BE2C (cell line): ENCODE measurements at regions not wholly inside any gene's neighbourhood (a gene's known extent, or its start where the extent isn't known, plus 50 kb on each side); places are given as distances from the start of the nearest gene placed in this dataset.
"Not testable (repeated sequence)": the region's sequence is repeated elsewhere in the genome, so short reads cannot be mapped to it uniquely, and the experiment has no call there.

Source experiments
- DNase-seq: peaks from one replicate; pipeline ENCODE4 v3.0.0-alpha.2; 2020
- H3K27me3 ChIP-seq: fragments of 250-450 bp; sonication (Bioruptor Pico); 2 replicates; pipeline ENCODE4 v1.5.1; 2020; ENCODE audit warnings: mild to moderate bottlenecking
- H3K36me3 ChIP-seq: fragments of 250-450 bp; sonication (Bioruptor Pico); 2 replicates; pipeline ENCODE4 v1.5.1; 2020; ENCODE audit warnings: mild to moderate bottlenecking
- H3K4me1 ChIP-seq: fragments of 250-450 bp; sonication (Bioruptor Pico); 2 replicates; pipeline ENCODE4 v1.5.1; 2020
- H3K4me3 ChIP-seq: 2 replicates; pipeline ENCODE4 v1.5.1; 2011; ENCODE audit warnings: low read depth, low read length
- H3K9me3 ChIP-seq: fragments of 250-450 bp; sonication (Bioruptor Pico); 2 replicates; pipeline ENCODE4 v1.5.1; 2020
- TF ChIP-seq, protein P1 (sequence below): IDR thresholded peaks from 2 replicates; pipeline ENCODE4 v1.5.1; 2012; ENCODE audit warnings: mild to moderate bottlenecking, low read depth, low read length

DNA sequence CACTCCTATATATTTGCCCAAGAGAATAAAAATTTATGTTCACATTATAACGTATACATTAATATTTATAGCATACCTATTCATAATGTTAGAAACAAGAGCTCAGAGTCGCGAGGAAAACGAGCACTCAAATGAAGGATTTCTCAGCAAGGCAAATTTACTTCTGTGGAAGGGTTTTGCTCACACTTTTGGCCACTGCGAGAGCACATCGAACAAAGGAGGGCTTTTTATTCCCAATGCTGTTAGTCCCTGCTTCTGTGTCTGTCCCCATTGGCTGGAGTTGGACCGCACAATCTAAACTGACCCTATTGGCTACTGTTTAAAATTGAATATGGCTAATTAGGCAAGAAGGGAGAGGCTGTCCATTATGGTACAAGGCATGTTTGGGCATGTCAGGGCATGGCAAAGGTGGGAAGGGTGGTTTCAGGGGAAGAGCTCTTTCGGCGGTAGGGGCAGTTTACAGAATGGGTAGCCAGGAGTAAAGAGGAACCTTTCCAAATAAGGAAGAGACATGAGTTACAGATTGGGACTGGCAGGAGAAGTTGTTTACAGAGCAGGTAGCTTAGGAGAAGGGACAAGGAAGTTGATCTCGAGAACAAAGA is 702.9 kb downstream of the TRHDE start:
- H3K4me1 ChIP-seq, result no peaks in the 10 kb centered on the region
- TF ChIP-seq, protein P1, sequence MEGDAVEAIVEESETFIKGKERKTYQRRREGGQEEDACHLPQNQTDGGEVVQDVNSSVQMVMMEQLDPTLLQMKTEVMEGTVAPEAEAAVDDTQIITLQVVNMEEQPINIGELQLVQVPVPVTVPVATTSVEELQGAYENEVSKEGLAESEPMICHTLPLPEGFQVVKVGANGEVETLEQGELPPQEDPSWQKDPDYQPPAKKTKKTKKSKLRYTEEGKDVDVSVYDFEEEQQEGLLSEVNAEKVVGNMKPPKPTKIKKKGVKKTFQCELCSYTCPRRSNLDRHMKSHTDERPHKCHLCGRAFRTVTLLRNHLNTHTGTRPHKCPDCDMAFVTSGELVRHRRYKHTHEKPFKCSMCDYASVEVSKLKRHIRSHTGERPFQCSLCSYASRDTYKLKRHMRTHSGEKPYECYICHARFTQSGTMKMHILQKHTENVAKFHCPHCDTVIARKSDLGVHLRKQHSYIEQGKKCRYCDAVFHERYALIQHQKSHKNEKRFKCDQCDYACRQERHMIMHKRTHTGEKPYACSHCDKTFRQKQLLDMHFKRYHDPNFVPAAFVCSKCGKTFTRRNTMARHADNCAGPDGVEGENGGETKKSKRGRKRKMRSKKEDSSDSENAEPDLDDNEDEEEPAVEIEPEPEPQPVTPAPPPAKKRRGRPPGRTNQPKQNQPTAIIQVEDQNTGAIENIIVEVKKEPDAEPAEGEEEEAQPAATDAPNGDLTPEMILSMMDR, result no peak
- H3K27me3 ChIP-seq, result no peaks in the 10 kb centered on the region
- no peak overlapping the region for H3K4me3 ChIP-seq
- H3K9me3 ChIP-seq, result no peaks in the 10 kb centered on the region
- no peak for DNase-seq
- H3K36me3 ChIP-seq, result no peaks in the 10 kb centered on the region

DNA sequence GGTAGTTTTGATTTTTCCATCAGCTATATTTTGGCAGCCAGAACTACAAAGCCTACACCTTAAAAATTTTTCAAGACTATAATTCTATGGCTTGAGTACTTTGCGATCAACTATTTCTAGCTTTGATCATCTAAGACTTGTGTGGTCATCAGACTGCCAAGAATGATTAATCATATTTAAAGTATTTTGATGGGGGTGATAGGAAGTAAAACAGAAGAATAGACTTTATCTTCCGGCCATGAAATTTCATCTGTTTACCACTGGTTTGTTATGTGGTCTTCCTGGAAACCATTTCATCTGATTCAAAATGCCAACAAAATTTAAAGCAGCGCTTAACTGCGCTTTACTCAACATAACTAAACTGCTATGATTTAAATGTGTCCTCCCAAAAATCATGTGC is 706.8 kb downstream of the TRHDE start:
- H3K9me3 ChIP-seq, result no peaks in the 10 kb centered on the region
- TF ChIP-seq, protein P1, result no peak
- no peak for DNase-seq
- H3K4me1 ChIP-seq, result no peaks in the 10 kb centered on the region
- no peaks in the 10 kb centered on the region for H3K27me3 ChIP-seq
- H3K4me3 ChIP-seq, result no peak overlapping the region
- no peaks in the 10 kb centered on the region for H3K36me3 ChIP-seq

DNA sequence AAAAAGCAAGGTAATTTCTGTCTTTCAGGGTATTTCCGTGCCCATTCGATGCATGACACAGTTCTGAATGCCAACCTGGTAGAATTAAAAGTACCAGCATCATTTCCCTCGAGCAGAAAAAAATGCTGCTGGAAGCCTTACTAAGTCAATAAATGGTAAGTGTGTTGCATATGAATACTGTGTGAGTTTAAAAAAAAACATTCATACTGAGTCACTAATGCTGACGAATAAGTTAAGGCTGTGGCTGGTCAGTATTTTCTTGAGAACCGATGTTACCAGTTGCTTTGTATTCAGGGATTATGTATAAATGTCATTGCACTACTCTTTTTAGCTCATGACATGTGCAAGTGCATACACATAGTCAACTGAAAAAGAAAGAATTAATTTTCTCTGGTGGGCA is 710.2 kb downstream of the TRHDE start:
- DNase-seq, result no peak
- H3K4me3 ChIP-seq, result no peak overlapping the region
- no peaks in the 10 kb centered on the region for H3K9me3 ChIP-seq
- TF ChIP-seq, protein P1, result no peak
- no peaks in the 10 kb centered on the region for H3K4me1 ChIP-seq
- H3K27me3 ChIP-seq, result no peaks in the 10 kb centered on the region
- no peaks in the 10 kb centered on the region for H3K36me3 ChIP-seq

DNA sequence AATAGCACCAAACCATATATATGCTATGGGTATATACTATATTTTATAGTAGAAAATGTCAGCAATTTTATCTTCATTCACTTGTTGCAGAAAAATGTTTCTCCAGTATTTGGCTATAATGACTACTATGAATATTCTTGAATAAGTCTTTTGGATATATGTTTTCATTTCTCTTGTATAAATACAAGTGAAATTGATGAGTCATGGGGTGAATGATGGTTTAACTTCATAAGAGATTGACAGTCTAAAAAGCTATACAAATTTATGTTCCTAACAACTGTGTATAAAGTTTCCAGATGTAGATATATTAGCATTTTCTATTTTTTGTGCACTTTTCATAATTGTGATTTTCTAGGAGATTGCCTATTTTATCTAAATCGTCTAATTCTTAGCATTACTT is 714.8 kb downstream of the TRHDE start:
- no peak for DNase-seq
- H3K4me1 ChIP-seq, result no peaks in the 10 kb centered on the region
- no peak overlapping the region for H3K4me3 ChIP-seq
- TF ChIP-seq, protein P1, result no peak
- H3K36me3 ChIP-seq, result no peaks in the 10 kb centered on the region
- H3K27me3 ChIP-seq, result no peaks in the 10 kb centered on the region
- H3K9me3 ChIP-seq, result no peaks in the 10 kb centered on the region

DNA sequence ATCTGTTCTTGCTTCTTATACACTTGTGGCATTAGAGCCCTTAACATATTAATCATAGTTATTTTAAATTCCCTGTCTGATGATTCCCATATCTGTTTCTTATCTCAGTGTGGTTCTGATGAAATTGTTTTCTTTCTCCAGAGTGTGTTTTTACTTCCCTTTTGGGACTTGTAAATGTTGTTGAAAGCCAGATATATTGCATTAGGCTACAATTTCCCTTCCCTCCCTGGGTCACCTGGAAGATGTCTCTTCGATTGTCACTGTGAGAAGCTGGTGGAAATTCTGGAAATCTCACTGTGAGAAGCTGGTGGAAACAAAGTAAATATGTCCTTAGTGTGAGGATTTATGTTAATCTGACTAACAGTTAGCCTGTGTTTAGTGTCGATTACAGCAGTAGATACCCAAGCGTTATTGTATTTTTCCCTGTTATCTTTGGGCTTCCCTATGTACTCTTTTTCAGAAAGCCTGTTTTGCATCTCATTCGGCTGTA is 717.3 kb downstream of the TRHDE start:
- DNase-seq, result no peak
- H3K4me1 ChIP-seq, result no peaks in the 10 kb centered on the region

DNA sequence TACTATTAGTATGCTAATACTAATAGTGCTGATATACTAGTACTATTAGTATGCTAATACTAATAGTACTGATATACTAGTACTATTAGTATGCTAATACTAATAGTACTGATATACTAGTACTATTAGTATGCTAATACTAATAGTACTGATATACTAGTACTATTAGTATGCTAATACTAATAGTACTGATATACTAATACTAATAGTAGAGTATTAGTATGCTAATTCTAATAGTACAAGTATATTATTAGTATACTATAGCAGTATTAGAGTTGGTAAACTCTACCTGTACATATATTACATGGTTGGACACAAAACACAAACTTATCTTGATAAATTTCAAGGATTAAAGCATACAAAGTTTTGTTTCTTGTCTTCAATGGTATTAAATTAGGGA is 722.9 kb downstream of the TRHDE start:
- not testable (repeated sequence) for H3K4me3 ChIP-seq, H3K36me3 ChIP-seq, H3K27me3 ChIP-seq, H3K4me1 ChIP-seq, H3K9me3 ChIP-seq, DNase-seq

More for the DNA sequence above, 717.3 kb downstream of the TRHDE start:
- TF ChIP-seq, protein P1, result no peak
- H3K9me3 ChIP-seq, result no peaks in the 10 kb centered on the region
- H3K4me3 ChIP-seq, result no peak overlapping the region
- no peaks in the 10 kb centered on the region for H3K27me3 ChIP-seq
- no peaks in the 10 kb centered on the region for H3K36me3 ChIP-seq
